NCI-H2081 (cell line): ENCODE measurements at regions not wholly inside any gene's neighbourhood (a gene's known extent, or its start where the extent isn't known, plus 50 kb on each side); places are given as distances from the start of the nearest gene placed in this dataset.
"Not testable (repeated sequence)": the region's sequence is repeated elsewhere in the genome, so short reads cannot be mapped to it uniquely, and the experiment has no call there.

Source experiments
- DNase-seq, 2 experiments: peaks; one replicate each; lab custom pipeline; 2025; lab: John Stamatoyannopoulos, UW

GRCh38 chr2:58441643-58442042 lies 200.5 kb upstream of the FANCL start:
- DNase-seq, result no peak

- DNase-seq, result no peak
Measured at GRCh38 chr2:58436872-58437271, 195.7 kb upstream of the FANCL start.

GRCh38 chr2:58435246-58435645 lies 194.1 kb upstream of the FANCL start:
- DNase-seq, result no peak

GRCh38 chr2:58434692-58435091 lies 193.6 kb upstream of the FANCL start:
- DNase-seq, result no peak

- DNase-seq, result no peak
Measured at GRCh38 chr2:58432491-58433170, 191.5 kb upstream of the FANCL start.

GRCh38 chr2:58429014-58429875 lies 188.1 kb upstream of the FANCL start:
- no peak for DNase-seq

- peak; percentile 56 to 76 for DNase-seq
Measured at GRCh38 chr2:58428096-58429013, 187.2 kb upstream of the FANCL start.

GRCh38 chr2:58427572-58428095 lies 186.5 kb upstream of the FANCL start:
- DNase-seq, result peak; percentile 28 to 73

- no peak for DNase-seq
Measured at GRCh38 chr2:58425368-58425767, 184.2 kb upstream of the FANCL start.

GRCh38 chr2:58419983-58420382 lies 178.9 kb upstream of the FANCL start:
- no peak for DNase-seq

- DNase-seq, result no peak
Measured at GRCh38 chr2:58416696-58417095, 175.6 kb upstream of the FANCL start.

GRCh38 chr2:58414506-58414905 lies 173.4 kb upstream of the FANCL start:
- no peak for DNase-seq

GRCh38 chr2:58410549-58410948 lies 169.4 kb upstream of the FANCL start:
- DNase-seq, result no peak

GRCh38 chr2:58407487-58407886 lies 166.4 kb upstream of the FANCL start:
- peak in 1 of 2 experiments; percentile 13 for DNase-seq

- DNase-seq, result no peak
Measured at GRCh38 chr2:58405341-58405740, 164.2 kb upstream of the FANCL start.

GRCh38 chr2:58401936-58402335 lies 160.8 kb upstream of the FANCL start:
- no peak for DNase-seq

- DNase-seq, result no peak
Measured at GRCh38 chr2:58398406-58398805, 157.3 kb upstream of the FANCL start.

GRCh38 chr2:58387701-58388100 lies 146.6 kb upstream of the FANCL start:
- no peak for DNase-seq

- DNase-seq, result not testable (repeated sequence)
Measured at GRCh38 chr2:58386904-58387303, 145.8 kb upstream of the FANCL start.

GRCh38 chr2:58378152-58378551 lies 137.0 kb upstream of the FANCL start:
- no peak for DNase-seq

GRCh38 chr2:58377181-58377580 lies 136.1 kb upstream of the FANCL start:
- no peak for DNase-seq

- DNase-seq, result no peak
Measured at GRCh38 chr2:58376592-58376991, 135.5 kb upstream of the FANCL start.
